A673 (cell line): ENCODE measurements at regions not wholly inside any gene's neighbourhood (a gene's known extent, or its start where the extent isn't known, plus 50 kb on each side); places are given as distances from the start of the nearest gene placed in this dataset.

Experiments
- BruUV-seq: library from RNA; stranded (reverse); fragments of 400-500 nt; replicated peaks from 2 replicates; lab custom pipeline; 2021; lab: Mats Ljungman, UMichigan
- CTCF ChIA-PET: fragments of 300-600 bp; sonication (Branson Sonifier 250); formaldehyde crosslinking; loops from one replicate; lab custom pipeline; 2022; ENCODE audit warnings: antibody characterized with exemption; lab: Charles Lee
- POLR2A ChIA-PET: fragments of 300-600 bp; sonication (Branson Sonifier 250); formaldehyde crosslinking; loops from one replicate; lab custom pipeline; 2022; ENCODE audit warnings: antibody characterized with exemption; ENCODE audit not compliant: low non-redundant PET; lab: Charles Lee
- DNase-seq: peaks from one replicate; pipeline ENCODE4 v3.0.0-alpha.2; 2015; ENCODE audit warnings: low spot score
- H3K27ac ChIP-seq: fragments of 200-600 bp; sonication (generic); 2 replicates; pipeline ENCODE4 v1.5.1; 2016; ENCODE audit warnings: mixed run types, low read depth, mild to moderate bottlenecking, mixed read lengths, antibody characterized with exemption, low read length; ENCODE audit not compliant: poor library complexity, severe bottlenecking
- H3K27me3 ChIP-seq: fragments of 200-600 bp; sonication (generic); replicated peaks from 2 replicates; pipeline ENCODE4 v1.6.1; 2017; ENCODE audit warnings: mixed run types, low read depth, mild to moderate bottlenecking, mixed read lengths, antibody characterized with exemption, low read length; ENCODE audit not compliant: insufficient read depth, poor library complexity
- H3K36me3 ChIP-seq: fragments of 200-600 bp; sonication (generic); 2 replicates; pipeline ENCODE4 v1.6.1; 2016; ENCODE audit warnings: mixed run types, mild to moderate bottlenecking, mixed read lengths, antibody characterized with exemption, low read length; ENCODE audit not compliant: insufficient read depth, poor library complexity, severe bottlenecking
- H3K4me1 ChIP-seq: fragments of 200-600 bp; sonication (generic); 2 replicates; pipeline ENCODE4 v1.6.1; 2017; ENCODE audit warnings: mixed run types, mild to moderate bottlenecking, mixed read lengths, antibody characterized with exemption, low read length; ENCODE audit not compliant: insufficient read depth, poor library complexity, severe bottlenecking
- H3K4me3 ChIP-seq: fragments of 200-600 bp; sonication (generic); 2 replicates; pipeline ENCODE4 v1.5.1; 2016; ENCODE audit warnings: low read depth, mixed run types, mild to moderate bottlenecking, mixed read lengths, low read length; ENCODE audit not compliant: poor library complexity, severe bottlenecking
- H3K9me3 ChIP-seq: fragments of 200-600 bp; sonication (generic); 2 replicates; pipeline ENCODE4 v1.6.1; 2016; ENCODE audit warnings: mixed run types, low read depth, mild to moderate bottlenecking, mixed read lengths, antibody characterized with exemption, low read length; ENCODE audit not compliant: poor library complexity, severe bottlenecking
- CTCF ChIP-seq: fragments of 300-800, 200-600 bp; sonication (generic); conservative IDR thresholded peaks from 2 replicates; pipeline ENCODE4 v1.5.1; 2017; ENCODE audit warnings: low read depth, mild to moderate bottlenecking, antibody characterized with exemption, low read length, moderate library complexity, mixed read lengths
- EZH2 ChIP-seq: fragments of 200-600 bp; sonication (generic); IDR thresholded peaks from 2 replicates; pipeline ENCODE4 v1.6.1; 2017; ENCODE audit warnings: borderline replicate concordance, low read depth, mild to moderate bottlenecking, mixed read lengths, antibody characterized with exemption, low read length; ENCODE audit not compliant: poor library complexity, severe bottlenecking
- intact Hi-C: fragments of 100-400 bp; cut with micrococcal nuclease; formaldehyde crosslinking; loops from one replicate; pipeline ENCODE4 v1.10.0; 2022; ENCODE audit not compliant: unreplicated experiment

- Histone ChIP-seq H3K27me3 (no peaks in the 10 kb centered on the region), H3K9me3 (no peaks in the 10 kb centered on the region), H3K27ac (no peak overlapping the region), H3K4me1 (peaks cover 25% of the 10 kb centered on the region), H3K36me3 (no peaks in the 10 kb centered on the region), H3K4me3 (no peak overlapping the region)
- ChIA-PET POLR2A (no interaction called here), CTCF (no interaction called here)
- no peak for TF ChIP-seq CTCF
- TF ChIP-seq EZH2, result no peak
- DNase-seq, result no peak
- intact Hi-C loops, result no loop called here
- no TSS peak for BruUV-seq
Measured at GRCh38 chr13:97564956-97565355, 131.0 kb downstream of the RAP2A start.

- Histone ChIP-seq H3K4me3 (no peak overlapping the region), H3K27ac (no peak overlapping the region), H3K9me3 (no peaks in the 10 kb centered on the region), H3K36me3 (no peaks in the 10 kb centered on the region), H3K4me1 (peaks cover 30% of the 10 kb centered on the region), H3K27me3 (no peaks in the 10 kb centered on the region)
- TF ChIP-seq CTCF (no peak), EZH2 (no peak)
- CTCF ChIA-PET, result no interaction called here
- POLR2A ChIA-PET, result no interaction called here
- BruUV-seq, result no TSS peak
- intact Hi-C loops, result no loop called here
- DNase-seq, result no peak
Measured at GRCh38 chr13:97565906-97566305, 131.9 kb downstream of the RAP2A start.

GRCh38 chr13:97566907-97567306, 132.9 kb downstream of the RAP2A start:
- TF ChIP-seq CTCF, result no peak

More at GRCh38 chr13:97566907-97567306, 132.9 kb downstream of the RAP2A start:
- CTCF ChIA-PET, result no interaction called here
- Histone ChIP-seq H3K4me1 (peaks cover 30% of the 10 kb centered on the region), H3K36me3 (no peaks in the 10 kb centered on the region), H3K27me3 (no peaks in the 10 kb centered on the region), H3K4me3 (no peak overlapping the region), H3K27ac (no peak overlapping the region), H3K9me3 (no peaks in the 10 kb centered on the region)
- DNase-seq, result no peak
- intact Hi-C loops, result no loop called here
- POLR2A ChIA-PET, result no interaction called here
- no TSS peak for BruUV-seq
